ENCODE measurements at regions not wholly inside any gene's neighbourhood (a gene's known extent, or its start where the extent isn't known, plus 50 kb on each side); places are given as distances from the start of the nearest gene placed in this dataset.
"Not testable (repeated sequence)": the region's sequence is repeated elsewhere in the genome, so short reads cannot be mapped to it uniquely, and the experiment has no call there.

- Histone ChIP-seq H3K4me1 (replicated peaks) (no peaks in the 10 kb centered on the region), H3K27ac (no peak overlapping the region), H3K4me3 (no peak overlapping the region), H3K36me3 (no peaks in the 10 kb centered on the region), H3K27me3 (replicated peaks; ENCODE audit: insufficient read depth) (no peaks in the 10 kb centered on the region), H3K9me3 (no peaks in the 10 kb centered on the region)
- 87% methylated on average over 1 of the region's 1 CpG for WGBS
- no peak for TF ChIP-seq CTCF (IDR thresholded peaks at IDR 0.05)
- TF ChIP-seq POLR2AphosphoS5 (IDR thresholded peaks at IDR 0.05) = no peak
- no peak for TF ChIP-seq POLR2A (IDR thresholded peaks at IDR 0.05)
- intact Hi-C loops (cut with DNase I) = no loop called here
- no peak for DNase-seq (ENCODE audit: low spot score)
Observed at GRCh38 chr1:214761030-214761429, 158.0 kb downstream of the CENPF start.

GRCh38 chr1:214762902-214763301 lies 159.9 kb downstream of the CENPF start:
- intact Hi-C loops (cut with DNase I) = no loop called here
- no peak for TF ChIP-seq POLR2AphosphoS5 (IDR thresholded peaks at IDR 0.05)
- no peak for TF ChIP-seq POLR2A (IDR thresholded peaks at IDR 0.05)
- TF ChIP-seq CTCF (IDR thresholded peaks at IDR 0.05) = no peak
- Histone ChIP-seq H3K27ac (no peak overlapping the region), H3K27me3 (replicated peaks; ENCODE audit: insufficient read depth) (no peaks in the 10 kb centered on the region), H3K4me3 (no peak overlapping the region), H3K9me3 (no peaks in the 10 kb centered on the region), H3K36me3 (no peaks in the 10 kb centered on the region), H3K4me1 (replicated peaks) (no peaks in the 10 kb centered on the region)
- no peak for DNase-seq (ENCODE audit: low spot score)

DNA sequence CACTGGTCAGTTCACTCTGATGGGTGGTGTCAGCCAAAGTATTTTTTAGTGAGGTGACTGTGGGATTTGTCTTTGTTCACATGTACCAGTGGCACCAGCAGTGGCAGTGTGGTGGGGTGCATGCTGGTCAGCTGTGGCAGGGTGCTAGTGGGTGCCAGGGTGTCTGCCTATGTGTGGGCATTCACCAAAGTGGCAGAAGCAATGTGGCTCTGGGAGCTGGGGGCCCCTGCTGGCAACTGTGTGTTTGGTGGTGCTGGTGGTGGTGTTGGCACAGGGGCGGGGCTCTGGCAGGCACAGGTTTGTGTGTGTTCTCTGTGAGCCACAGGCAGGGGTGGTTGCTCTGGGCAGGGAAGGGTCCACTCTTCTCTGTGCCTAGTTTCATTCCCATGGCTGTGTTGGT lies 161.5 kb downstream of the CENPF start:
- no peaks in the 10 kb centered on the region for H3K9me3 ChIP-seq
- intact Hi-C loops (cut with DNase I) = no loop called here
- WGBS = 75% methylated on average over 1 of the region's 1 CpG

DNA sequence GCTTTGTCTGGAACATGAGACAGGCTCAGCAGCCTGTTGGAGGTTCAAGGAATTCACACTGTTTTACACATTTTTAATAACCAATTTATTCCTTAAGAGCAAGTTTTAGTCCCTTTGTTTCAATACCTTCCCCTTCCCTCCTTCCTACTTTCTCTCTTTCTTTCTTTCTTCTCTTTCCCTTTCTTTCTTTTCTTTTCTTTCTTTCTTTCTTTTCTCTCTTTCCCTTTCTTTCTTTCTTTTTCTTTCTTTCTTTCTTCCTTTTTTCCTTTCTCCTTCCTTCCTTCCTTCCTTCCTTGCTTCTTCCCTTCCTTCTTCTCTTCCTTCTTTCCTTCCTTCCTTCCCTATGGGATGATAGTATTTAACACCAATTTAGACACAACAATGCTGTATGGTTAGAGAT lies 164.2 kb downstream of the CENPF start:
- H3K4me3 ChIP-seq = no peak overlapping the region
- H3K4me1 ChIP-seq (replicated peaks) = no peaks in the 10 kb centered on the region
- H3K36me3 ChIP-seq = no peaks in the 10 kb centered on the region
- DNase-seq (ENCODE audit: low spot score) = no peak
- H3K27me3 ChIP-seq (replicated peaks; ENCODE audit: insufficient read depth) = no peaks in the 10 kb centered on the region
- no peak overlapping the region for H3K27ac ChIP-seq
- H3K9me3 ChIP-seq = no peaks in the 10 kb centered on the region
- intact Hi-C loops (cut with DNase I) = no loop called here
- no peak for TF ChIP-seq POLR2AphosphoS5 (IDR thresholded peaks at IDR 0.05)
- no peak for TF ChIP-seq CTCF (IDR thresholded peaks at IDR 0.05)
- no peak for TF ChIP-seq POLR2A (IDR thresholded peaks at IDR 0.05)

More for the DNA sequence above, 161.5 kb downstream of the CENPF start:
- no peak overlapping the region for H3K27ac ChIP-seq
- TF ChIP-seq CTCF (IDR thresholded peaks at IDR 0.05) (no peak), POLR2A (IDR thresholded peaks at IDR 0.05) (no peak), POLR2AphosphoS5 (IDR thresholded peaks at IDR 0.05) (no peak)
- no peak for DNase-seq (ENCODE audit: low spot score)
- H3K36me3 ChIP-seq = no peaks in the 10 kb centered on the region
- no peak overlapping the region for H3K4me3 ChIP-seq
- H3K27me3 ChIP-seq (replicated peaks; ENCODE audit: insufficient read depth) = no peaks in the 10 kb centered on the region
- no peaks in the 10 kb centered on the region for H3K4me1 ChIP-seq (replicated peaks)

- DNase-seq (ENCODE audit: low spot score); H3K27me3 ChIP-seq (replicated peaks; ENCODE audit: insufficient read depth); H3K36me3 ChIP-seq; H3K4me1 ChIP-seq (replicated peaks); intact Hi-C loops (cut with DNase I); H3K9me3 ChIP-seq; H3K4me3 ChIP-seq; H3K27ac ChIP-seq: not testable (repeated sequence)
Observed at GRCh38 chr1:214769666-214770065, 166.7 kb downstream of the CENPF start.

DNA sequence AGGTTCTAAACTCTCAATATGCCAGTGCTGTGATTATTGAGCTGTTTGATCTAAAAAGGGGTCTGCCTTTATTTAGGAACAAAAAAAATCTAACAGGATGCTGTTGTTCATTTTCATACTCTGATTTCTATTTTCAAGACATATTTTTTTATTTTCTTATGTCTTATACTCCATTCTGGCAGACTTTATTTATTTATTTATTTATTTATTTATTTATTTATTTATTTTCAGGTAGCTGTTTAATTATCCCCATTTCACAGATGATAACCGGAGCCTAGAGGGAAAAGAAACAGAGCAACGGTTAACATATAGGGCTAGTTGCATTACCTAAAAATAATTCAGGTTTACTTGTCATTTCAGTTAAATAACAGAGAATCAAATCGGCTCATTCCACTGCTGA lies 174.4 kb downstream of the CENPF start:
- Histone ChIP-seq H3K4me1 (replicated peaks) (no peaks in the 10 kb centered on the region), H3K4me3 (no peak overlapping the region), H3K27ac (no peak overlapping the region), H3K27me3 (replicated peaks; ENCODE audit: insufficient read depth) (no peaks in the 10 kb centered on the region), H3K9me3 (no peaks in the 10 kb centered on the region), H3K36me3 (no peaks in the 10 kb centered on the region)
- TF ChIP-seq POLR2A (IDR thresholded peaks at IDR 0.05) (no peak), CTCF (IDR thresholded peaks at IDR 0.05) (no peak), POLR2AphosphoS5 (IDR thresholded peaks at IDR 0.05) (no peak)
- WGBS = 92% methylated on average over 3 of the region's 3 CpGs
- no peak for DNase-seq (ENCODE audit: low spot score)
- intact Hi-C loops (cut with DNase I) = no loop called here

Measured in prostate gland (tissue), 2 donors.